HL-60 (cell line): ENCODE measurements at regions not wholly inside any gene's neighbourhood (a gene's known extent, or its start where the extent isn't known, plus 50 kb on each side); places are given as distances from the start of the nearest gene placed in this dataset.

Experiments used
- GABPA ChIP-seq: IDR thresholded peaks from 2 replicates; pipeline ENCODE4 v1.6.1; 2012; ENCODE audit warnings: low read depth
- TF ChIP-seq, protein P1 (sequence below): IDR thresholded peaks from one replicate; pipeline ENCODE4 v1.5.1; 2011; ENCODE audit warnings: low read length, control low read depth, inconsistent platforms; ENCODE audit not compliant: insufficient read depth

- TF ChIP-seq, protein P1, sequence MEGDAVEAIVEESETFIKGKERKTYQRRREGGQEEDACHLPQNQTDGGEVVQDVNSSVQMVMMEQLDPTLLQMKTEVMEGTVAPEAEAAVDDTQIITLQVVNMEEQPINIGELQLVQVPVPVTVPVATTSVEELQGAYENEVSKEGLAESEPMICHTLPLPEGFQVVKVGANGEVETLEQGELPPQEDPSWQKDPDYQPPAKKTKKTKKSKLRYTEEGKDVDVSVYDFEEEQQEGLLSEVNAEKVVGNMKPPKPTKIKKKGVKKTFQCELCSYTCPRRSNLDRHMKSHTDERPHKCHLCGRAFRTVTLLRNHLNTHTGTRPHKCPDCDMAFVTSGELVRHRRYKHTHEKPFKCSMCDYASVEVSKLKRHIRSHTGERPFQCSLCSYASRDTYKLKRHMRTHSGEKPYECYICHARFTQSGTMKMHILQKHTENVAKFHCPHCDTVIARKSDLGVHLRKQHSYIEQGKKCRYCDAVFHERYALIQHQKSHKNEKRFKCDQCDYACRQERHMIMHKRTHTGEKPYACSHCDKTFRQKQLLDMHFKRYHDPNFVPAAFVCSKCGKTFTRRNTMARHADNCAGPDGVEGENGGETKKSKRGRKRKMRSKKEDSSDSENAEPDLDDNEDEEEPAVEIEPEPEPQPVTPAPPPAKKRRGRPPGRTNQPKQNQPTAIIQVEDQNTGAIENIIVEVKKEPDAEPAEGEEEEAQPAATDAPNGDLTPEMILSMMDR = no peak
- TF ChIP-seq GABPA = no peak
These were observed 665.9 kb downstream of the SQOR start for GRCh38 chr15:46300716-46301115.
